ENCODE measurements at regions not wholly inside any gene's neighbourhood (a gene's known extent, or its start where the extent isn't known, plus 50 kb on each side); places are given as distances from the start of the nearest gene placed in this dataset.
A peak's percentile ranks its signal among the peaks of the same experiment; 100 is the strongest.

GRCh38 chr1:5227114-5227513 is 572.7 kb downstream of the AJAP1 start:
- intact Hi-C loops (cut with DNase I), result no loop called here
- H3K36me3 ChIP-seq, result no peaks in the 10 kb centered on the region

GRCh38 chr1:5225707-5226704 is 571.6 kb downstream of the AJAP1 start:
- DNase-seq, result no peak
- WGBS (ENCODE audit: insufficient coverage, low coverage, low lambda C conversion rate, missing lambda C conversion rate), result 11% methylated on average over 16 of the region's 20 CpGs
- ATAC-seq, result no peak
- intact Hi-C loops (cut with DNase I), result no loop called here
- H3K4me3 ChIP-seq, result no peak overlapping the region
- TF ChIP-seq CTCF (IDR thresholded peaks at IDR 0.05) (no peak), POLR2A (IDR thresholded peaks at IDR 0.05) (no peak)
- no peaks in the 10 kb centered on the region for H3K36me3 ChIP-seq
- no peak overlapping the region for H3K27ac ChIP-seq
- H3K9me3 ChIP-seq, result no peaks in the 10 kb centered on the region
- H3K4me1 ChIP-seq, result no peaks in the 10 kb centered on the region
- H3K27me3 ChIP-seq, result no peaks in the 10 kb centered on the region

More at GRCh38 chr1:5227114-5227513, 572.7 kb downstream of the AJAP1 start:
- H3K27me3 ChIP-seq, result no peaks in the 10 kb centered on the region
- H3K27ac ChIP-seq, result no peak overlapping the region
- ATAC-seq, result no peak
- TF ChIP-seq POLR2A (IDR thresholded peaks at IDR 0.05), result no peak
- TF ChIP-seq CTCF (IDR thresholded peaks at IDR 0.05), result no peak
- H3K4me3 ChIP-seq, result no peak overlapping the region
- WGBS (ENCODE audit: insufficient coverage, low coverage, low lambda C conversion rate, missing lambda C conversion rate), result 47% methylated on average over 8 of the region's 8 CpGs
- no peaks in the 10 kb centered on the region for H3K4me1 ChIP-seq
- H3K9me3 ChIP-seq, result no peaks in the 10 kb centered on the region
- DNase-seq, result no peak

- no peaks in the 10 kb centered on the region for H3K4me1 ChIP-seq
- no peak overlapping the region for H3K4me3 ChIP-seq
- intact Hi-C loops (cut with DNase I), result no loop called here
- DNase-seq (no peak), ATAC-seq (no peak)
- H3K9me3 ChIP-seq, result no peaks in the 10 kb centered on the region
- H3K27ac ChIP-seq, result no peak overlapping the region
- TF ChIP-seq CTCF (IDR thresholded peaks at IDR 0.05) (no peak), POLR2A (IDR thresholded peaks at IDR 0.05) (no peak)
- H3K36me3 ChIP-seq, result no peaks in the 10 kb centered on the region
- 39% methylated on average over 3 of the region's 4 CpGs for WGBS (ENCODE audit: insufficient coverage, low coverage, low lambda C conversion rate, missing lambda C conversion rate)
- H3K27me3 ChIP-seq, result no peaks in the 10 kb centered on the region
Observed at GRCh38 chr1:5223206-5223605, 568.8 kb downstream of the AJAP1 start.

GRCh38 chr1:5222626-5223025 is 568.2 kb downstream of the AJAP1 start:
- Histone ChIP-seq H3K27me3 (no peaks in the 10 kb centered on the region), H3K4me1 (no peaks in the 10 kb centered on the region), H3K36me3 (no peaks in the 10 kb centered on the region), H3K9me3 (no peaks in the 10 kb centered on the region), H3K4me3 (no peak overlapping the region), H3K27ac (no peak overlapping the region)
- 47% methylated on average over 3 of the region's 4 CpGs for WGBS (ENCODE audit: insufficient coverage, low coverage, low lambda C conversion rate, missing lambda C conversion rate)
- intact Hi-C loops (cut with DNase I), result no loop called here
- TF ChIP-seq CTCF (IDR thresholded peaks at IDR 0.05), result no peak
- ATAC-seq (peak in 1 of 4 donors; percentile 13), DNase-seq (no peak)

Measured in right lobe of liver (tissue), 6 donors.